NT2/D1 (cell line): ENCODE measurements at regions not wholly inside any gene's neighbourhood (a gene's known extent, or its start where the extent isn't known, plus 50 kb on each side); places are given as distances from the start of the nearest gene placed in this dataset.

Experiments used
- DNase-seq: peaks from one replicate; pipeline ENCODE4 v3.0.0-alpha.2; 2011; ENCODE audit warnings: low read depth, low spot score
- H3K27me3 ChIP-seq: 2 replicates; pipeline ENCODE4 v1.6.0; 2011; ENCODE audit warnings: mild to moderate bottlenecking; ENCODE audit not compliant: insufficient read length, insufficient read depth
- H3K36me3 ChIP-seq: 2 replicates; pipeline ENCODE4 v1.6.1; 2011; ENCODE audit warnings: mild to moderate bottlenecking, low read length, mixed read lengths; ENCODE audit not compliant: insufficient read depth, insufficient read length
- H3K4me1 ChIP-seq: 2 replicates; pipeline ENCODE4 v1.5.1; 2011; ENCODE audit not compliant: insufficient read depth, insufficient read length
- H3K4me3 ChIP-seq: 2 replicates; pipeline ENCODE4 v1.5.1; 2011; ENCODE audit warnings: low read depth; ENCODE audit not compliant: insufficient read length
- H3K9ac ChIP-seq: 2 replicates; pipeline ENCODE4 v1.6.0; 2011; ENCODE audit warnings: low read depth; ENCODE audit not compliant: insufficient read length
- H3K9me3 ChIP-seq: 2 replicates; pipeline ENCODE4 v1.5.1; 2011; ENCODE audit warnings: mild to moderate bottlenecking, low read length; ENCODE audit not compliant: insufficient read depth
- SUZ12 ChIP-seq: IDR thresholded peaks from 2 replicates; pipeline ENCODE4 v1.6.1; 2011; ENCODE audit not compliant: insufficient read length, insufficient read depth; ENCODE audit errors: extremely low read depth
- YY1 ChIP-seq: IDR thresholded peaks from 2 replicates; pipeline ENCODE4 v1.6.1; 2011; ENCODE audit not compliant: insufficient read length, insufficient read depth
- ZNF274 ChIP-seq: IDR thresholded peaks from 2 replicates; pipeline ENCODE4 v1.6.1; 2011; ENCODE audit warnings: mild to moderate bottlenecking, low read depth, low read length

GRCh38 chr9:22986556-22986955 lies 539.9 kb downstream of the DMRTA1 start:
- H3K36me3 ChIP-seq: no peaks in the 10 kb centered on the region
- H3K9me3 ChIP-seq: no peaks in the 10 kb centered on the region
- no peaks in the 10 kb centered on the region for H3K4me1 ChIP-seq
- DNase-seq: no peak
- no peaks in the 10 kb centered on the region for H3K27me3 ChIP-seq
- no peak overlapping the region for H3K9ac ChIP-seq
- no peak for TF ChIP-seq ZNF274
- H3K4me3 ChIP-seq: no peak overlapping the region

GRCh38 chr9:22990349-22990748 lies 543.7 kb downstream of the DMRTA1 start:
- Histone ChIP-seq H3K9ac (no peak overlapping the region), H3K4me3 (no peak overlapping the region), H3K9me3 (no peaks in the 10 kb centered on the region), H3K27me3 (no peaks in the 10 kb centered on the region), H3K36me3 (no peaks in the 10 kb centered on the region), H3K4me1 (no peaks in the 10 kb centered on the region)
- no peak for DNase-seq
- TF ChIP-seq ZNF274 (no peak), SUZ12 (no peak), YY1 (no peak)

- Histone ChIP-seq H3K9ac (no peak overlapping the region), H3K36me3 (no peaks in the 10 kb centered on the region), H3K4me3 (no peak overlapping the region), H3K4me1 (no peaks in the 10 kb centered on the region), H3K9me3 (no peaks in the 10 kb centered on the region), H3K27me3 (no peaks in the 10 kb centered on the region)
- no peak for TF ChIP-seq SUZ12
- no peak for TF ChIP-seq YY1
- TF ChIP-seq ZNF274: no peak
- no peak for DNase-seq
These were observed 546.2 kb downstream of the DMRTA1 start for GRCh38 chr9:22992780-22993179.

- H3K36me3 ChIP-seq: no peaks in the 10 kb centered on the region
- no peak for DNase-seq
- H3K9me3 ChIP-seq: no peaks in the 10 kb centered on the region
- no peaks in the 10 kb centered on the region for H3K27me3 ChIP-seq
- TF ChIP-seq YY1 (no peak), ZNF274 (no peak)
- no peak overlapping the region for H3K9ac ChIP-seq
- H3K4me3 ChIP-seq: no peak overlapping the region
- no peaks in the 10 kb centered on the region for H3K4me1 ChIP-seq
These were observed 551.3 kb downstream of the DMRTA1 start for GRCh38 chr9:22997923-22998322.

GRCh38 chr9:23005156-23005555 lies 558.5 kb downstream of the DMRTA1 start:
- no peak overlapping the region for H3K9ac ChIP-seq
- no peak for TF ChIP-seq SUZ12
- TF ChIP-seq ZNF274: no peak
- no peak for TF ChIP-seq YY1
- no peaks in the 10 kb centered on the region for H3K36me3 ChIP-seq
- H3K27me3 ChIP-seq: no peaks in the 10 kb centered on the region
- no peak for DNase-seq
- no peak overlapping the region for H3K4me3 ChIP-seq
- no peaks in the 10 kb centered on the region for H3K9me3 ChIP-seq
- H3K4me1 ChIP-seq: no peaks in the 10 kb centered on the region

- H3K9ac ChIP-seq: no peak overlapping the region
- H3K9me3 ChIP-seq: no peaks in the 10 kb centered on the region
- no peak for DNase-seq
- H3K4me3 ChIP-seq: no peak overlapping the region
- H3K36me3 ChIP-seq: no peaks in the 10 kb centered on the region
- H3K4me1 ChIP-seq: no peaks in the 10 kb centered on the region
- H3K27me3 ChIP-seq: no peaks in the 10 kb centered on the region
- no peak for TF ChIP-seq YY1
- no peak for TF ChIP-seq ZNF274
- TF ChIP-seq SUZ12: no peak
These were observed 559.5 kb downstream of the DMRTA1 start for GRCh38 chr9:23006127-23006526.

GRCh38 chr9:23011669-23012068 lies 565.0 kb downstream of the DMRTA1 start:
- Histone ChIP-seq H3K36me3 (no peaks in the 10 kb centered on the region), H3K9ac (no peak overlapping the region), H3K4me3 (no peak overlapping the region), H3K4me1 (no peaks in the 10 kb centered on the region), H3K9me3 (no peaks in the 10 kb centered on the region), H3K27me3 (no peaks in the 10 kb centered on the region)
- no peak for TF ChIP-seq ZNF274
- no peak for TF ChIP-seq SUZ12
- no peak for TF ChIP-seq YY1
- DNase-seq: no peak

- no peaks in the 10 kb centered on the region for H3K27me3 ChIP-seq
- no peaks in the 10 kb centered on the region for H3K9me3 ChIP-seq
- no peak for TF ChIP-seq YY1
- TF ChIP-seq ZNF274: no peak
- no peak for TF ChIP-seq SUZ12
These were observed 568.9 kb downstream of the DMRTA1 start for GRCh38 chr9:23015557-23015956.

More at GRCh38 chr9:23015557-23015956, 568.9 kb downstream of the DMRTA1 start:
- Histone ChIP-seq H3K4me1 (no peaks in the 10 kb centered on the region), H3K4me3 (no peak overlapping the region), H3K36me3 (no peaks in the 10 kb centered on the region), H3K9ac (no peak overlapping the region)
- no peak for DNase-seq
